ENCODE measurements at regions not wholly inside any gene's neighbourhood (a gene's known extent, or its start where the extent isn't known, plus 50 kb on each side); places are given as distances from the start of the nearest gene placed in this dataset.

DNA sequence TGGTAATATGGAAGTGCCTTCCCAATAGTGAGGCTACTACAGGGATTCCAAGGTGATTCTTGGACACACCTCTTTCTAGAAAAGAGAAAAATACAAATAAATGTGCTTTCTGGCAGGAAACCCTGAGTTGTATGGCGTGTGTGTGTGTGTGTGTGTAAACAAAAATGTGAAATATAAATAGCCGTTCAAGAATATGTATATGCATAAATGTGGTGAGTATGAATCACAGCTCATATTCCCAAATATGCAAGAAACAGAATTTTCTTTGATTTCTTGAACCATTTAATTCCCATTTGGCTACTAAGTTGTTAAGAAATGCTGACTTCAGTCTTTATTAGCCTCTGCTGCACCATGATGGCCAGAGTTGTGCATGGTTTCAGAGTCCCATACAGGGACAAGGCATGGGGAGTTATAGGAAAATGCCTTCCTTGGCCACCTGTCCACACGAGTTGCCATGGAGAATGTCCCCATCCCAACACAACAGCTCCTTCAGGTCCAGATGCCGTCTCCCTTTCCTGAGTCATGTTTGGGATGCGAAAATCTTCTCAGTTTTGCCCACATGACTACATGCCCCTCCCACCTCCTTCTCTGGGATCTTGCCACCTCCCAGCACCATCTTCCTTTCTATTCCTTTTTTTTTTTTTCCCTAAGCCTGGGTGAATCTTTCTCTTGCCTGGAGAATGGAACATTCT, 312.4 kb upstream of the ECI2 start:
- DNase-seq (ENCODE audit: low spot score in 2 of 2) = no peak
- WGBS, 2 donors = 76 to 85% methylated on average over 5 of the region's 5 CpGs
- intact Hi-C loops (cut with DNase I; ENCODE audit: low total_unique reads) = no loop called here
- no peak for TF ChIP-seq POLR2A (IDR thresholded peaks at IDR 0.05)
- no peak for TF ChIP-seq CTCF (IDR thresholded peaks at IDR 0.05)
- H3K4me3 ChIP-seq (ENCODE audit: low read depth, poor library complexity, severe bottlenecking) = no peak overlapping the region

- WGBS, 2 donors = 60 to 62% methylated on average over 8 of the region's 8 CpGs
- intact Hi-C loops (cut with DNase I; ENCODE audit: low total_unique reads) = no loop called here
- no peak for DNase-seq (ENCODE audit: low spot score in 2 of 2)
- TF ChIP-seq POLR2A (IDR thresholded peaks at IDR 0.05) (no peak), CTCF (IDR thresholded peaks at IDR 0.05) (no peak)
- H3K4me3 ChIP-seq (ENCODE audit: low read depth, poor library complexity, severe bottlenecking) = no peak overlapping the region
These were observed 311.6 kb upstream of the ECI2 start for GRCh38 chr6:4446982-4447381.

DNA sequence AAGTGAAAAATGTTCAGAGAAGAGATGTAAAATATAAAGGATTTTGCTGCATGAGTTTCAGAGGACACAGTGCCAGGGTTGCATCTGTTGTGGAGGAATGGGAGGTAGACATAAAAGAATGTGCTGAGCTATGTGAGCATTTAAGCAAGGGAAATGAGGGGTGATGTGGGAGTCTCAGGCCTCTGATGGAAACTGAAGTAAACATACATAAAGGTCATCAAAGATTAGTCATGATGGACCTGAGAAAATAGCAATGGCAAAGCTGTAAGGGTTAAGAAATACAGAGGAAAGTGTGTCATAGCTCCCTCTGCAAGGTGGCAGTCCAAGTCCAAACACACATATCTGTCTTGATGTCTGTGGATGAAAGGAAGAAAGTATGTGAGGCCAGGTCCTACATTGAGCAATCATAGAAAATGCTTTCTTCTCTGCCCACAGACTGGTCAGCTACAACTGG, 306.6 kb upstream of the ECI2 start:
- TF ChIP-seq POLR2A (IDR thresholded peaks at IDR 0.05) (no peak), CTCF (IDR thresholded peaks at IDR 0.05) (no peak)
- no peak overlapping the region for H3K4me3 ChIP-seq (ENCODE audit: low read depth, poor library complexity, severe bottlenecking)
- intact Hi-C loops (cut with DNase I; ENCODE audit: low total_unique reads) = no loop called here
- no peak for DNase-seq (ENCODE audit: low spot score in 2 of 2)

GRCh38 chr6:4439159-4439558, 303.8 kb upstream of the ECI2 start:
- intact Hi-C loops (cut with DNase I; ENCODE audit: low total_unique reads) = no loop called here
- no peak overlapping the region for H3K4me3 ChIP-seq (ENCODE audit: low read depth, poor library complexity, severe bottlenecking)
- 35 to 62% methylated on average over 2 of the region's 2 CpGs for WGBS, 2 donors
- no peak for TF ChIP-seq CTCF (IDR thresholded peaks at IDR 0.05)
- TF ChIP-seq POLR2A (IDR thresholded peaks at IDR 0.05) = no peak
- DNase-seq (ENCODE audit: low spot score in 2 of 2) = no peak

- H3K4me3 ChIP-seq (ENCODE audit: low read depth, poor library complexity, severe bottlenecking) = no peak overlapping the region
- TF ChIP-seq POLR2A (IDR thresholded peaks at IDR 0.05) = no peak
- no peak for DNase-seq (ENCODE audit: low spot score in 2 of 2)
- intact Hi-C loops (cut with DNase I; ENCODE audit: low total_unique reads) = no loop called here
- 50 to 66% methylated on average over 1 of the region's 1 CpG for WGBS, 2 donors
These were observed 302.0 kb upstream of the ECI2 start for GRCh38 chr6:4437342-4437741.

GRCh38 chr6:4435981-4436445, 300.6 kb upstream of the ECI2 start:
- no peak for DNase-seq (ENCODE audit: low spot score in 2 of 2)
- WGBS, 2 donors = 48 to 52% methylated on average over 2 of the region's 2 CpGs
- TF ChIP-seq POLR2A (IDR thresholded peaks at IDR 0.05) (no peak), CTCF (IDR thresholded peaks at IDR 0.05) (no peak)
- intact Hi-C loops (cut with DNase I; ENCODE audit: low total_unique reads) = no loop called here
- no peak overlapping the region for H3K4me3 ChIP-seq (ENCODE audit: low read depth, poor library complexity, severe bottlenecking)

Data from lower leg skin (tissue), 4 donors.